ENCODE measurements at regions not wholly inside any gene's neighbourhood (a gene's known extent, or its start where the extent isn't known, plus 50 kb on each side); places are given as distances from the start of the nearest gene placed in this dataset.

GRCh38 chr7:110386006-110386405 is 704.9 kb upstream of the LRRN3 start:
- Histone ChIP-seq H3K4me3 (no peak overlapping the region), H3K27ac (no peak overlapping the region), H3K36me3 (no peaks in the 10 kb centered on the region), H3K9me3 (no peaks in the 10 kb centered on the region), H3K27me3 (no peaks in the 10 kb centered on the region), H3K4me1 (no peaks in the 10 kb centered on the region)
- no peak for TF ChIP-seq POLR2A (IDR thresholded peaks at IDR 0.05)
- no peak for DNase-seq
- intact Hi-C loops (cut with DNase I; ENCODE audit: low total_unique reads), result no loop called here

- TF ChIP-seq CTCF (IDR thresholded peaks at IDR 0.05) (no peak), POLR2A (IDR thresholded peaks at IDR 0.05) (no peak)
- Histone ChIP-seq H3K27me3 (no peaks in the 10 kb centered on the region), H3K4me1 (no peaks in the 10 kb centered on the region), H3K36me3 (no peaks in the 10 kb centered on the region), H3K4me3 (no peak overlapping the region), H3K27ac (no peak overlapping the region), H3K9me3 (no peaks in the 10 kb centered on the region)
- no peak for DNase-seq
- intact Hi-C loops (cut with DNase I; ENCODE audit: low total_unique reads), result no loop called here
Measured at GRCh38 chr7:110386913-110387312, 704.0 kb upstream of the LRRN3 start.

- no peaks in the 10 kb centered on the region for H3K27me3 ChIP-seq
- no peaks in the 10 kb centered on the region for H3K36me3 ChIP-seq
- H3K27ac ChIP-seq, result no peak overlapping the region
- TF ChIP-seq CTCF (IDR thresholded peaks at IDR 0.05) (no peak), POLR2A (IDR thresholded peaks at IDR 0.05) (no peak)
- intact Hi-C loops (cut with DNase I; ENCODE audit: low total_unique reads), result no loop called here
- H3K4me1 ChIP-seq, result no peaks in the 10 kb centered on the region
- DNase-seq, result no peak
- no peaks in the 10 kb centered on the region for H3K9me3 ChIP-seq
- no peak overlapping the region for H3K4me3 ChIP-seq
Measured at GRCh38 chr7:110387689-110388088, 703.2 kb upstream of the LRRN3 start.

- no peaks in the 10 kb centered on the region for H3K27me3 ChIP-seq
- H3K4me3 ChIP-seq, result no peak overlapping the region
- H3K9me3 ChIP-seq, result no peaks in the 10 kb centered on the region
- no peak overlapping the region for H3K27ac ChIP-seq
- intact Hi-C loops (cut with DNase I; ENCODE audit: low total_unique reads), result no loop called here
- TF ChIP-seq POLR2A (IDR thresholded peaks at IDR 0.05), result no peak
- TF ChIP-seq CTCF (IDR thresholded peaks at IDR 0.05), result no peak
- H3K36me3 ChIP-seq, result no peaks in the 10 kb centered on the region
- H3K4me1 ChIP-seq, result no peaks in the 10 kb centered on the region
- DNase-seq, result no peak
Measured at GRCh38 chr7:110388457-110388856, 702.5 kb upstream of the LRRN3 start.

- DNase-seq, result no peak
- Histone ChIP-seq H3K9me3 (no peaks in the 10 kb centered on the region), H3K4me3 (no peak overlapping the region), H3K27ac (no peak overlapping the region), H3K4me1 (no peaks in the 10 kb centered on the region), H3K36me3 (no peaks in the 10 kb centered on the region), H3K27me3 (no peaks in the 10 kb centered on the region)
- intact Hi-C loops (cut with DNase I; ENCODE audit: low total_unique reads), result no loop called here
- TF ChIP-seq POLR2A (IDR thresholded peaks at IDR 0.05), result no peak
- TF ChIP-seq CTCF (IDR thresholded peaks at IDR 0.05), result no peak
Measured at GRCh38 chr7:110396021-110396420, 694.9 kb upstream of the LRRN3 start.

Measured in uterus (tissue), 3 donors.